DND-41 (cell line): ENCODE measurements at regions not wholly inside any gene's neighbourhood (a gene's known extent, or its start where the extent isn't known, plus 50 kb on each side); places are given as distances from the start of the nearest gene placed in this dataset.

Experiments used
- EZH2 ChIP-seq: IDR thresholded peaks from 3 replicates; pipeline ENCODE4 v1.6.1; 2012; ENCODE audit warnings: borderline replicate concordance, low read depth, mild to moderate bottlenecking, moderate library complexity, low read length, inconsistent platforms; ENCODE audit not compliant: severe bottlenecking
- TF ChIP-seq, protein P1 (sequence below): IDR thresholded peaks from 2 replicates; pipeline ENCODE4 v1.5.1; 2012; ENCODE audit warnings: borderline replicate concordance, low read length, moderate library complexity, mild to moderate bottlenecking; ENCODE audit not compliant: poor library complexity, severe bottlenecking; ENCODE audit errors: extremely low read depth

DNA sequence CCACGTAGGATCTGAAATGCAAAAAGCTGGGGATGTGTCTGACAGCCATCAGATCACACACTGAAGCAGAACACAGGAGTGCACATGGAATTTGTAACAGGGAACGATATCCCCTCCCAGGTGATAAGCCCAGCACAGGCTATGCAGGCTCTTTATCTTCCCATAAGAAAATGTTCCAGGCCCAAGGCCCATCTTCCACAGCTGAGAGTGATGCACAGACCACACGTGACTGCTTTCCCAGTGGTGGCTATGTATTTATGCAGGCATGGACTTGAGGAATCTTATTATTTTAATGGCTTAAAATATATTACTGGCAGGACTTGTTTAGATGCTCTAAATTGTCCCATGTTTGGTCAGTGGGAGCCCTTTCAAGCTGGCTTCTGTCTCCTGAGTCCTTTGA lies 70.5 kb upstream of the AFF3 start:
- TF ChIP-seq, protein P1, sequence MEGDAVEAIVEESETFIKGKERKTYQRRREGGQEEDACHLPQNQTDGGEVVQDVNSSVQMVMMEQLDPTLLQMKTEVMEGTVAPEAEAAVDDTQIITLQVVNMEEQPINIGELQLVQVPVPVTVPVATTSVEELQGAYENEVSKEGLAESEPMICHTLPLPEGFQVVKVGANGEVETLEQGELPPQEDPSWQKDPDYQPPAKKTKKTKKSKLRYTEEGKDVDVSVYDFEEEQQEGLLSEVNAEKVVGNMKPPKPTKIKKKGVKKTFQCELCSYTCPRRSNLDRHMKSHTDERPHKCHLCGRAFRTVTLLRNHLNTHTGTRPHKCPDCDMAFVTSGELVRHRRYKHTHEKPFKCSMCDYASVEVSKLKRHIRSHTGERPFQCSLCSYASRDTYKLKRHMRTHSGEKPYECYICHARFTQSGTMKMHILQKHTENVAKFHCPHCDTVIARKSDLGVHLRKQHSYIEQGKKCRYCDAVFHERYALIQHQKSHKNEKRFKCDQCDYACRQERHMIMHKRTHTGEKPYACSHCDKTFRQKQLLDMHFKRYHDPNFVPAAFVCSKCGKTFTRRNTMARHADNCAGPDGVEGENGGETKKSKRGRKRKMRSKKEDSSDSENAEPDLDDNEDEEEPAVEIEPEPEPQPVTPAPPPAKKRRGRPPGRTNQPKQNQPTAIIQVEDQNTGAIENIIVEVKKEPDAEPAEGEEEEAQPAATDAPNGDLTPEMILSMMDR = no peak
- no peak for TF ChIP-seq EZH2
